AG09309 (cell line): ENCODE measurements at regions not wholly inside any gene's neighbourhood (a gene's known extent, or its start where the extent isn't known, plus 50 kb on each side); places are given as distances from the start of the nearest gene placed in this dataset.

ENCODE experiments used
- DNase-seq: peaks from one replicate; pipeline ENCODE4 v3.0.0-alpha.2; 2010; ENCODE audit warnings: low read depth
- H3K4me3 ChIP-seq: 2 replicates; pipeline ENCODE4 v1.5.1; 2011; ENCODE audit warnings: mild to moderate bottlenecking, low read depth, low read length, moderate library complexity; ENCODE audit not compliant: control insufficient read depth
- CTCF ChIP-seq: IDR thresholded peaks from 2 replicates; pipeline ENCODE4 v1.5.1; 2011; ENCODE audit warnings: mild to moderate bottlenecking, low read depth, low read length, inconsistent platforms; ENCODE audit not compliant: insufficient read depth, control insufficient read depth; ENCODE audit errors: missing control alignments

- no peak for TF ChIP-seq CTCF
- DNase-seq, result no peak
- H3K4me3 ChIP-seq, result no peak overlapping the region
Measured at GRCh38 chr12:108454539-108455139, 60.4 kb upstream of the FICD start.

- H3K4me3 ChIP-seq, result no peak overlapping the region
- no peak for DNase-seq
- TF ChIP-seq CTCF, result no peak
Measured at GRCh38 chr12:108449478-108449877, 65.6 kb upstream of the FICD start.

- TF ChIP-seq CTCF, result no peak
- H3K4me3 ChIP-seq, result no peak overlapping the region
- DNase-seq, result no peak
Measured at GRCh38 chr12:108448246-108448645, 66.8 kb upstream of the FICD start.

GRCh38 chr12:108447168-108447832, 67.8 kb upstream of the FICD start:
- no peak for TF ChIP-seq CTCF
- DNase-seq, result no peak
- H3K4me3 ChIP-seq, result no peak overlapping the region

GRCh38 chr12:108446766-108447165, 68.3 kb upstream of the FICD start:
- TF ChIP-seq CTCF, result no peak
- H3K4me3 ChIP-seq, result no peak overlapping the region
- DNase-seq, result peak; percentile 32

GRCh38 chr12:108442910-108443309, 72.2 kb upstream of the FICD start:
- DNase-seq, result no peak
- no peak overlapping the region for H3K4me3 ChIP-seq
- no peak for TF ChIP-seq CTCF
